Neural cell (in vitro differentiated cells): ENCODE measurements at regions not wholly inside any gene's neighbourhood (a gene's known extent, or its start where the extent isn't known, plus 50 kb on each side); places are given as distances from the start of the nearest gene placed in this dataset.

Experiments
- CTCF ChIP-seq: fragments of 450-650 bp; IDR thresholded peaks from 2 replicates; pipeline ENCODE4 v1.5.1; 2014; ENCODE audit warnings: antibody characterized with exemption, mild to moderate bottlenecking, moderate library complexity; ENCODE audit not compliant: poor library complexity, severe bottlenecking
- EP300 ChIP-seq: fragments of 450-650 bp; conservative IDR thresholded peaks from 2 replicates; pipeline ENCODE4 v1.6.1; 2014; ENCODE audit warnings: antibody characterized with exemption, mild to moderate bottlenecking, moderate library complexity; ENCODE audit not compliant: poor library complexity, severe bottlenecking
- EZH2 ChIP-seq: fragments of 200-600, 300-800 bp; shearing (Covaris generic), sonication (generic); IDR thresholded peaks from 2 replicates; pipeline ENCODE4 v1.6.1; 2014; ENCODE audit warnings: antibody characterized with exemption, low read length, borderline replicate concordance, mild to moderate bottlenecking; ENCODE audit not compliant: insufficient read depth, poor library complexity, severe bottlenecking

GRCh38 chr10:64658528-64658927, 1137.3 kb downstream of the REEP3 start:
- TF ChIP-seq EZH2 (no peak), CTCF (no peak), EP300 (no peak)
